ENCODE measurements at regions not wholly inside any gene's neighbourhood (a gene's known extent, or its start where the extent isn't known, plus 50 kb on each side); places are given as distances from the start of the nearest gene placed in this dataset.

GRCh38 chr10:128940081-128940480 lies 527.0 kb upstream of the MGMT start:
- no peak for TF ChIP-seq POLR2A (IDR thresholded peaks at IDR 0.05)
- TF ChIP-seq CTCF (IDR thresholded peaks at IDR 0.05) = no peak

Data from uterus (tissue), 2 donors.